Stomach (tissue), 8 donors: ENCODE measurements at regions not wholly inside any gene's neighbourhood (a gene's known extent, or its start where the extent isn't known, plus 50 kb on each side); places are given as distances from the start of the nearest gene placed in this dataset.

ENCODE experiments used
- DNase-seq, 2 donors: peaks; one replicate each; pipeline versions ENCODE4 v3.0.0 to v3.0.0-alpha.2; 2013 to 2019
- H3K27ac ChIP-seq, 5 donors: fragments of 200-600 bp in 4 of 5; sonication (generic) in 4 of 5; one replicate each; pipeline ENCODE4 v1.5.1; 2013 to 2019; ENCODE audit warnings: mild to moderate bottlenecking in 1 of 5, moderate library complexity in 1 of 5
- H3K27me3 ChIP-seq, 3 donors: fragments of 200-600 bp; sonication (generic); one replicate each; pipeline ENCODE4 v1.5.1; 2017 to 2019; ENCODE audit warnings: mixed run types in 1 of 3
- H3K36me3 ChIP-seq, 4 donors: fragments of 200-600 bp; sonication (generic); 1 replicate in 3 of 4; 2 replicates in 1 of 4; pipeline ENCODE4 v1.5.1; 2016 to 2019
- H3K4me1 ChIP-seq, 4 donors: fragments of 200-600 bp; sonication (generic); one replicate each; pipeline ENCODE4 v1.5.1; 2016 to 2019
- H3K4me3 ChIP-seq, 4 donors: fragments of 200-600 bp; sonication (generic) in 3 of 4; one replicate each; pipeline ENCODE4 v1.5.1; 2016 to 2019; ENCODE audit warnings: mild to moderate bottlenecking in 1 of 4
- H3K9me3 ChIP-seq, 4 donors: fragments of 200-600 bp; sonication (generic); one replicate each; pipeline ENCODE4 v1.5.1; 2016 to 2019
- CTCF ChIP-seq, 7 experiments: fragments of 450-650 bp in 4 of 7; fragments of 200-600 bp in 3 of 7; sonication (generic) in 3 of 7; IDR thresholded peaks; one replicate each; pipeline ENCODE4 v1.5.1; 2016 to 2019; ENCODE audit warnings: antibody characterized with exemption in 7 of 7, control low read depth in 2 of 7, mild to moderate bottlenecking in 1 of 7
- EP300 ChIP-seq: sonication (generic); formaldehyde crosslinking; IDR thresholded peaks from one replicate; pipeline ENCODE4 v1.6.1; 2017; ENCODE audit warnings: antibody characterized with exemption
- POLR2A ChIP-seq, 4 donors: fragments of 450-650 bp; IDR thresholded peaks; one replicate each; pipeline ENCODE4 v1.6.1; 2016; ENCODE audit warnings: antibody characterized with exemption in 4 of 4, control low read depth in 2 of 4, mild to moderate bottlenecking in 1 of 4, moderate library complexity in 1 of 4
- POLR2AphosphoS5 ChIP-seq, 3 donors: sonication (generic); formaldehyde crosslinking; IDR thresholded peaks; one replicate each; pipeline ENCODE4 v1.6.1; 2016; ENCODE audit warnings: antibody characterized with exemption in 3 of 3
- WGBS, 5 donors: extraction: QIAGEN DNeasy Blood & Tissue Kit in 3 of 5; methylation state at CpG; one replicate each; pipeline versions ENCODE4 v1.1.5 to v1.1.7; 2013 to 2018; 5-methylcytosine and 5-hydroxymethylcytosine counted together
- intact Hi-C: fragments of 100-400 bp; cut with DNase I; formaldehyde crosslinking; loops from one replicate; pipeline ENCODE4 v1.15.1; 2023; ENCODE audit warnings: low total_unique reads
- donor health status: healthy with polysubstance abuse.
- donor health status: Bipolar disorder and iron deficiency.
- donor health status: healthy.

GRCh38 chr13:105497597-105497996 is 1037.9 kb downstream of the EFNB2 start:
- TF ChIP-seq POLR2A (IDR thresholded peaks at IDR 0.05) = no peak
- no peak for TF ChIP-seq CTCF (IDR thresholded peaks at IDR 0.05)
- TF ChIP-seq EP300 = no peak
- TF ChIP-seq POLR2AphosphoS5 (IDR thresholded peaks at IDR 0.05) = no peak
- no peaks in the 10 kb centered on the region for H3K9me3 ChIP-seq
- peak in 1 of 2 donors; percentile 13 for DNase-seq
- no peaks in the 10 kb centered on the region for H3K36me3 ChIP-seq
- 34 to 54% (median 47%) methylated on average over 3 of the region's 3 CpGs for WGBS, 5 donors
- H3K4me1 ChIP-seq = no peaks in the 10 kb centered on the region
- H3K27me3 ChIP-seq = no peaks in the 10 kb centered on the region
- no peak overlapping the region for H3K4me3 ChIP-seq
- no peak overlapping the region for H3K27ac ChIP-seq
- intact Hi-C loops = no loop called here

- no peaks in the 10 kb centered on the region for H3K4me1 ChIP-seq
- H3K9me3 ChIP-seq = no peaks in the 10 kb centered on the region
- H3K27ac ChIP-seq = no peak overlapping the region
- intact Hi-C loops = no loop called here
- H3K4me3 ChIP-seq = no peak overlapping the region
- H3K36me3 ChIP-seq = no peaks in the 10 kb centered on the region
- no peak for DNase-seq
- no peaks in the 10 kb centered on the region for H3K27me3 ChIP-seq
- TF ChIP-seq POLR2A (IDR thresholded peaks at IDR 0.05) = no peak
- no peak for TF ChIP-seq EP300
- no peak for TF ChIP-seq CTCF (IDR thresholded peaks at IDR 0.05)
- TF ChIP-seq POLR2AphosphoS5 (IDR thresholded peaks at IDR 0.05) = no peak
Observed at GRCh38 chr13:105492216-105492615, 1043.2 kb downstream of the EFNB2 start.

- 44 to 57% (median 50%) methylated on average over 3 of the region's 3 CpGs for WGBS, 5 donors
- DNase-seq = no peak
- Histone ChIP-seq H3K4me3 (no peak overlapping the region), H3K36me3 (no peaks in the 10 kb centered on the region), H3K9me3 (no peaks in the 10 kb centered on the region), H3K27me3 (no peaks in the 10 kb centered on the region), H3K4me1 (no peaks in the 10 kb centered on the region), H3K27ac (no peak overlapping the region)
- TF ChIP-seq POLR2AphosphoS5 (IDR thresholded peaks at IDR 0.05) = no peak
- no peak for TF ChIP-seq CTCF (IDR thresholded peaks at IDR 0.05)
- no peak for TF ChIP-seq POLR2A (IDR thresholded peaks at IDR 0.05)
- TF ChIP-seq EP300 = no peak
- intact Hi-C loops = no loop called here
Observed at GRCh38 chr13:105491345-105491744, 1044.1 kb downstream of the EFNB2 start.

- 74 to 81% (median 78%) methylated on average over 2 of the region's 2 CpGs for WGBS, 5 donors
Observed at GRCh38 chr13:105485081-105485480, 1050.4 kb downstream of the EFNB2 start.

More at GRCh38 chr13:105485081-105485480, 1050.4 kb downstream of the EFNB2 start:
- H3K4me3 ChIP-seq = no peak overlapping the region
- intact Hi-C loops = no loop called here
- TF ChIP-seq CTCF (IDR thresholded peaks at IDR 0.05) (no peak), EP300 (no peak)
- H3K9me3 ChIP-seq = no peaks in the 10 kb centered on the region
- no peaks in the 10 kb centered on the region for H3K27me3 ChIP-seq
- no peaks in the 10 kb centered on the region for H3K4me1 ChIP-seq
- H3K36me3 ChIP-seq = no peaks in the 10 kb centered on the region
- no peak overlapping the region for H3K27ac ChIP-seq
- no peak for DNase-seq
